ENCODE measurements at regions not wholly inside any gene's neighbourhood (a gene's known extent, or its start where the extent isn't known, plus 50 kb on each side); places are given as distances from the start of the nearest gene placed in this dataset.

- no peak for TF ChIP-seq SUZ12 (IDR thresholded peaks at IDR 0.05)
- TF ChIP-seq NFRKB (IDR thresholded peaks at IDR 0.05), result no peak
- no peak for TF ChIP-seq LEF1 (IDR thresholded peaks at IDR 0.05; ENCODE audit: borderline replicate concordance)
- TF ChIP-seq ZNF384 (IDR thresholded peaks at IDR 0.05), result no peak
- TF ChIP-seq, protein P1, sequence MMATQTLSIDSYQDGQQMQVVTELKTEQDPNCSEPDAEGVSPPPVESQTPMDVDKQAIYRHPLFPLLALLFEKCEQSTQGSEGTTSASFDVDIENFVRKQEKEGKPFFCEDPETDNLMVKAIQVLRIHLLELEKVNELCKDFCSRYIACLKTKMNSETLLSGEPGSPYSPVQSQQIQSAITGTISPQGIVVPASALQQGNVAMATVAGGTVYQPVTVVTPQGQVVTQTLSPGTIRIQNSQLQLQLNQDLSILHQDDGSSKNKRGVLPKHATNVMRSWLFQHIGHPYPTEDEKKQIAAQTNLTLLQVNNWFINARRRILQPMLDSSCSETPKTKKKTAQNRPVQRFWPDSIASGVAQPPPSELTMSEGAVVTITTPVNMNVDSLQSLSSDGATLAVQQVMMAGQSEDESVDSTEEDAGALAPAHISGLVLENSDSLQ (IDR thresholded peaks at IDR 0.05), result no peak
Observed at GRCh38 chr11:70007796-70008195, 70.3 kb upstream of the ANO1 start.
